ENCODE measurements at regions not wholly inside any gene's neighbourhood (a gene's known extent, or its start where the extent isn't known, plus 50 kb on each side); places are given as distances from the start of the nearest gene placed in this dataset.

DNA sequence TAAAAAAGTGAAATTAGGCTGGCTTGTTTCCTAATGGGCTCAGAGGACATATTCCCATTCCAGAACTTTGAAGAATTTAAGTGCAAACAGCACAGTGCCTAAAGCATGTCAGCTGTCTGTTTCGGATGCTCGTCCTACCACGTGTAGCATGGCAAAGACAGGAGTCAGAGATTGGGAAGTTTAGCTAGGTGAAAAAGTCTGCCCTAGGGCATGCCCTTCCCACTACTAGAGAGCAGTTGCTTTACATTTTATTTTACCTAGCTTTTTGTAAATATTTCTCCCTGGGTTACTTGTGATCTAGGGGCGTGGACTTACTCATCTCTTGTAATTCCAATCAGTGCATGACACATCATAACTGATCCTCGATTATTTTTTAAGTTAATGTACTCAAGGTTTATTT is 111.1 kb downstream of the LMO4 start:
- DNase-seq: no peak

GRCh38 chr1:87449348-87449963 is 120.8 kb downstream of the LMO4 start:
- peak; percentile 62 for DNase-seq

GRCh38 chr1:87450136-87450535 is 121.5 kb downstream of the LMO4 start:
- no peak for DNase-seq

DNA sequence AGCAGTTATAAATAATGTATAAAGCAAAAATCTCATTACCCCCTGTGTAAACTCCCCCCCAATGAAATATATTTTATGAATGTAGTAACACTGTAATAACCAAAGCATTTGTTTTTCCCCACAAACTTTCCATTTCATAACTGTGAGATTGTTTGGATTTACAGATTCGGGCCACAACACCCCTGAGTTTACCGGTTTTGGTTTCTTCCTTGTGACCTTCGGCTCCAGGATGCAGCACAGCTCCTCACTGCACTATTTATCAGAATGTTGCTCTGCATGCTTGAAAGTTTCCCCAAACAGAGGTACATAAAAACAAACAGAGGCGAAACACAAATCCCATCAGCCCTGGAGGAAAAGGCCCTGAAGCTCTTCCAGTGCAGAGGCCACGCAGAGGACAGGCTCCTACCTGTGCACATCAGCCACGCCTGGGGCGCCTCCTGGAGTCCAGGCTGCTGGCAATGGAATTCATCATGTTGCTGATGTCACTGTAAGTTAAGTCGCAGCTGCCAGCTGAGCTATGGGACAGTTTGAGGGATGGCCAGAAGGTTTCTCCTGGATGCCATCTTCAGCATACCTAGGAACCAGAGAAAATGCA is 122.0 kb downstream of the LMO4 start:
- DNase-seq: peak; percentile 28

GRCh38 chr1:87451229-87451920 is 122.7 kb downstream of the LMO4 start:
- no peak for DNase-seq

- DNase-seq: no peak
These were observed 124.0 kb downstream of the LMO4 start for GRCh38 chr1:87452648-87453047.

- DNase-seq: no peak
These were observed 128.7 kb downstream of the LMO4 start for GRCh38 chr1:87457408-87457807.

DNA sequence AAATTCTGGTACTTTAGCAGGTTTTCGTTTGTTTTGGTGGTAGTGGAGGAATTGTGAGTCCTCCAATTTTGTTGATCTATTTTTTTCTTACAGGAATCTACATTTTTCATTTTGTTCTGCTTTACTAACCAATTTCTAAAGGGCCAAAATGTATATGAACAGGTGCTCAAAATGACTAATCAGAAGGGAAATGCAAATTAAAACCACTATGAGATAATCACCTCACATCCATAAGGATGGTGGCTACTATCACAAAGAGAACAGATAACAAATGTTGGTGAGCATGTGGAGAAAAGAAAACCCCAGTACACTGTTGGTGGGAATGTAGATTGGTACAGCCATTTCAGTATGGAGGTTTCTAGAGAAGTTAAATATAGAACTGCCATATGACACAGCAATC is 134.2 kb downstream of the LMO4 start:
- no peak for DNase-seq

DNA sequence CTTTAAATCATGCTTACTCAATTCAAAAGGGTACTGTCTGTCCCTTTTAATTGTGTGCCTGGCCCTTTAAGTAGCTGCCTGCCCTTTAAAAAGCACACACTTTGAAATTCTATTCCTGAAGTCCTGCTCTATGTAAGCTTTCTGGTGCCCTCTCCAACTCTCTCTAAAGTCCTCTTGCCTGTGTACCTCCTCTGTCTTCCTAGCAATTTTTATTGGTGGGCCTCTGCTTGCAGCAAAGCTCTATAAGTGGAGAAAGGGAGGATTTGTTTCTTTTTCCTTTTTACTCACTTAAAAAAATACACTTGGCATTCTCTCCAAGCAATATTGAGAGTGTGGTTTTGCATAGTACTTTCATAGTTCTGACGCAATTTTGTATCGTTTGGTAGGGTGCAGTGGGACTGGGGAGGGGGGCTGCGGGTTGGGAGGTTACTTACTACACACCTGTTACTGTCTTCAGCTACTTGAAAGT is 135.4 kb downstream of the LMO4 start:
- DNase-seq: no peak

GRCh38 chr1:87466621-87467020 is 137.9 kb downstream of the LMO4 start:
- DNase-seq: no peak

GRCh38 chr1:87472716-87473115 is 144.0 kb downstream of the LMO4 start:
- no peak for DNase-seq

- DNase-seq: no peak
These were observed 144.6 kb downstream of the LMO4 start for GRCh38 chr1:87473203-87473661.

DNA sequence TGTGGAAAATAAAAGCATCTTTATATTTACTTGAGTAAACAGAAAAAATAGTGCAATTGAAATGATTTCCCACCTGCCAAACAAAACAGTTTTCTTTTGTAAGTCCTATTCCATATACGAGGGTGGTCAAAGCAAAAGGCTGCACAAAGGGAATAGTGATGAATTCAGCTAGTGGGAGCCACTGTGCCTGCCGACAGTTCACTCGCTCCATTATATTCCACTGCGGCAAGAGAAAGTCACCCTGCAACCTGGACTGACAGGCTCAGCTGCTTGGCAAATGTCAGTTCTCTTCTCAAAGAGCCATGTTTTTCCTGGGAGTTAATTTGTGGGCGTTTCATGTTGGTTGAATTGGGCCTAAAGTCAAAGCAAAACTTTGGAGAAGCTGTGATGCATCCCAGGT is 145.4 kb downstream of the LMO4 start:
- DNase-seq: no peak

DNA sequence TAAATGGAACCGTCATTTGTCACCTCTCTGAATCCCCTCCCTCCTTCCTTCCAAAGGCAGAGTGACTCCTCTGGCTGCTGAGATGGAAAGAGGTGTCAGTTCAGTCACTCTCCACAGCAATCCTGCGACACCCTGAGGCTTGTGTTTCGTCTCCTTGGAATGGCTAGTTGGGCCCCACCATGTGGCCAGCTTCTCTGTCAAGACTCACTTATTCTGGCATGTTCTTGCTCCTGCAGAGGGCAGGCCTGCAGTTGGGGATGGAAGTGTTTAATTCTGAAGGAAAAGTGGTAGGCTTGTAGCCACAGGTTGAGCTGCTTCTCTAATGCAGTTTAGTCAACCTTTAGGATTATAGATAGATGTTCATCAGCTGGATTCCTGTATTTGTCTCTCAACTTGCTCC is 149.6 kb downstream of the LMO4 start:
- DNase-seq: no peak

DNA sequence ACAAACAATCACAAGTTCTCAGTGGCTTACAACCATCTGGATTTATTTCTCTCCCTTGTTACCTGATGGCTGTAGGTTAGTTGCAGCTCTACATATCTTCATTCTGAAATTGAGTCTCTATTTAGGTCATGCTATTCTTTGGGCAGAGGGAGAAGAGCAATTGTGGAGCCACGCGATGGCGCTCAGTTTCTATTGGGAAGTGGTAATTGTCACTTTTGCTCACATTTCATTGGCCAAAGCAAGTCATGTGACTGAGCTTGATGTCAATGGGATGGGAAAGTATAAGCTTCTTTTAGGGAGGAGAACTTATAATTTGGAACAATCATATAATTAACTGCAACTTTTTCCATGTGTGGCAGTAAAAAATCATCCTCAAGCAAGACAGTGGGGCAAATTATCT is 166.5 kb downstream of the LMO4 start:
- no peak for DNase-seq

GRCh38 chr1:87495870-87496269 is 167.2 kb downstream of the LMO4 start:
- DNase-seq: no peak

DNA sequence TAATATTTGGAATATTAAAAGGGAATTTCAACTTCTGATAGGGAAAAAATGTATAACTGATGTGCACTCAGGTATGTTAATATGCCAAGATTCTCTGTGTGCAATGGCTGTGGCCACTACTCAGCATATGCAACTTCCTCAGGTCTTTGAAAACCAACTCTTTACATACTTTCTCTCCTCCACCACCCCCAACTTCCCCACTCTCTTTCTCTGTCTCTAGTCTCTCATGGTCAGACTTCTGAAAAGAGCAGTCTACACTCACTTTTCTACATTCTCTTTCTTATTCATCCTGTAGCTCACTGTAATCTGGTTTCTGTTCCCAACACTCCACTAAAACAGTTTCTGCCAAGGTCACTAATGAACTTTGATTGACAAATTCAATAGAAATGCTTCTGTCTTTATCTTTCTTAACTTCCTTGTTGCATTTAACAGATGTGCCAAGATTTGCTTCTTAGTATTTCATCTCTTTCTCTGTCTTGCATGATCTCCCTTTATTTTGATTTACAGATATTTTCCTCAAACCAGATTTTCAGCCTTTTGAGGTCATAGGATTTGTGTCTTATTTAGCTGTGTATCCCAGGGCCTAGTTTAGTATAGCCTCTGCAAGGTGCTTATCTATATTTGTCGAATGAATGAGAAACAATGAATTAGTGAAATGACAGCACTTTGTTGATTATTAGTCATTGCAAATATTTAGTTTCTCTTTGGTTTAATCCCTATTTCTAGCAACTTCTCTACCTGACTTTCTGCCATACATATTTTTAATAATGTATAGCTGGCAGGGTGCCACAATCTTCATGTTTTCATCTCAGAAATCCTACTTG is 168.9 kb downstream of the LMO4 start:
- DNase-seq: no peak

GRCh38 chr1:87501738-87502137 is 173.1 kb downstream of the LMO4 start:
- DNase-seq: no peak

- DNase-seq: no peak
These were observed 176.8 kb downstream of the LMO4 start for GRCh38 chr1:87505391-87505983.

DNA sequence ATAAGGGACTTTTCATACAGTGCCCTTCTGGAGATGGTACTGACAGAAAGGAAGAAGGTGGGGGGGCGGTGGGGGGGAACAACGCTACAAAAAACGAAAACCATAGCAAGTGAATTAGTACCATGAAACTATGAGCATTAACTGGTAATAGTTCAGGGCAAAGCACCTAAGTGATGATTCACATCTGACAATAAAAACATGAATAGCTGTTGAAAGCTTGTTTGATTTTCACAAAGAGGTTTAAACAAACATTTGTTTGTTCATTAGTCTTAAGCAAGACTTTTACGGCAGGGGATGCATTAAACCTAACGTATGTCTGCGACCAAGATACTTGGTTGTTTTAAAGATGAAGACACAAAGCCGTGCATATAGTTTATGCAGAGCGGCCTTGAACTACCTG is 177.5 kb downstream of the LMO4 start:
- no peak for DNase-seq

DNA sequence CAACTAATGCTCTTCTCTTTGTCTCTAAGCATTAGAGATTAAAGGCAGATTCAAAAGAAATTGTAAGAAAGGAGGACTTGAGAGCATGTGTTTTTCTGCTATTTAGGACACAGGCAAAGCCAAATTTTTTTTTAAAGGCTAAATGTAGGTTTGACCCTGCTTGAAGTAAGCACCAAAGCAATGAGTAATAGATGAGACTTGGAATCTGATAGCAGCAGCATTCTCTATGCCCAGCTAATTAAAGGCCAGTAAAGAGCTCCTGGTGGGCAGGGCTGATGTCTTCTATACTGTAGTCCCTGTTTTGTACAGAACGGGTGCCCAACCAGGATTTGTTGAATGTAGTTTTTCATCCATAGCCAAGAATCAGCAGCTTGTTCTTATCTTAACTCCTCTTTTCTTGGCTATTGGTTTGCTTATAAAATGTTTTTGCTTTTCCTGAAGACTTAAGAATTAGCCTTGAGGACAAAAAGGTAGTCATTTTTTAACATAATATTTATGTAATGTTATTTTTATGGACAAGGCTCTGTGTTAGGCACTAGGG is 179.6 kb downstream of the LMO4 start:
- DNase-seq: no peak

DNA sequence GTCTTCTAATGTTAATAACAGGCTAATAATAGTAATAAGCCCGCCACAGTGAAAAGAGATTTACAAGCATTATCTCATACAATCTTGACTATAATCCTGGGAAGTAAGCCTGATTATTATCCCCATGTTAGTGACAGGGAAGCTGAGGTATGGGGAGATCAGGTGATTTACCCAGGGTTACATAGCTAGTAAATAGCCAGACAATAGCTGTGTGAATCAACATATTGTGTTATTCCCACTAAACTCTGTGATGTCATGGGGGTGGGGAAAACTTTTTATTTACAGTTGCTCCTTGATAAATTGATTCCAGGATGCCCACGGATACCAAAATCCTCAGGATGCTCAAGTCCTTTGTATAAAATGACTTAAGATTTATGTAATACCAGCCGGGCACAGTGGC is 181.9 kb downstream of the LMO4 start:
- no peak for DNase-seq

DNA sequence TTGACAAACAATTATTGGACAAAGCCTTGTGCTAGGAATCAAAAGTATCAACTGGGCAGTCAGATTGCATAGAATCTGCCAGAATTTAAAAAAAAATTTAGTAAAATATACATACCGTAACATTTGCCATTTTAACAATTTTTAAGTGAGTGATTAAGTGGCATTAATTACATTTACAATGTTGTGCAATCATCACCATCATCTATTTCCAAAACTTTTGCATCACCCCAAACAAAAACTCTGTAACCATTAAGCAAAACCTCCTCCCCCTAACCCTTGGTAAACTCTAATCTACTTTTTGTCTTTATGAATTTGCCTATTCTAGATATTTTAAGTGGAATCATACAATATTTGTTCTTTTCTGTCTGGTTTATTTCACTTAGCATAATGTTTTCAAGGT is 182.8 kb downstream of the LMO4 start:
- DNase-seq: no peak

Measured in stimulated activated CD8-positive, alpha-beta memory T cell treated with anti-CD3 and anti-CD28 coated beads, Interleukin-4, amount 100 ng/mL, for 48 hours (primary cell).